Loucy (cell line): ENCODE measurements at regions not wholly inside any gene's neighbourhood (a gene's known extent, or its start where the extent isn't known, plus 50 kb on each side); places are given as distances from the start of the nearest gene placed in this dataset.
"Not testable (repeated sequence)": the region's sequence is repeated elsewhere in the genome, so short reads cannot be mapped to it uniquely, and the experiment has no call there.

ENCODE experiments used
- H2AFZ ChIP-seq: fragments of 200-600 bp; sonication (generic); 2 replicates; pipeline ENCODE4 v1.6.0; 2016; ENCODE audit warnings: antibody characterized with exemption, mild to moderate bottlenecking, low read length, moderate library complexity
- H3F3A ChIP-seq: fragments of 200-600 bp; 2 replicates; pipeline ENCODE4 v1.6.0; 2016; ENCODE audit warnings: antibody characterized with exemption, low read depth, mild to moderate bottlenecking
- H3K27me3 ChIP-seq: fragments of 200-600 bp; sonication (generic); 2 replicates; pipeline ENCODE4 v1.6.1; 2014; ENCODE audit warnings: low read length, mild to moderate bottlenecking; ENCODE audit not compliant: insufficient read depth, poor library complexity, severe bottlenecking
- H3K36me3 ChIP-seq: fragments of 200-600 bp; sonication (generic); 2 replicates; pipeline ENCODE4 v1.6.1; 2016; ENCODE audit warnings: low read length; ENCODE audit not compliant: insufficient read depth
- H3K4me1 ChIP-seq: fragments of 200-600 bp; sonication (generic); 2 replicates; pipeline ENCODE4 v1.5.1; 2014; ENCODE audit warnings: low read length, mild to moderate bottlenecking; ENCODE audit not compliant: insufficient read depth, poor library complexity, severe bottlenecking
- H3K4me2 ChIP-seq: fragments of 200-600 bp; sonication (generic); 2 replicates; pipeline ENCODE4 v1.6.0; 2014; ENCODE audit warnings: antibody characterized with exemption, low read length, low read depth, mild to moderate bottlenecking; ENCODE audit not compliant: poor library complexity, severe bottlenecking
- H3K4me3 ChIP-seq: fragments of 200-600 bp; sonication (generic); 2 replicates; pipeline ENCODE4 v1.5.1; 2014; ENCODE audit warnings: low read length, mild to moderate bottlenecking, mixed read lengths; ENCODE audit not compliant: poor library complexity, severe bottlenecking
- H3K79me2 ChIP-seq: fragments of 200-600 bp; sonication (generic); 2 replicates; pipeline ENCODE4 v1.6.1; 2014; ENCODE audit warnings: low read length; ENCODE audit not compliant: insufficient read depth
- H3K9ac ChIP-seq: fragments of 200-600 bp; sonication (generic); 2 replicates; pipeline ENCODE4 v1.6.0; 2014; ENCODE audit warnings: mild to moderate bottlenecking, low read depth, low read length, moderate library complexity; ENCODE audit not compliant: poor library complexity, severe bottlenecking
- H3K9me2 ChIP-seq: fragments of 200-600 bp; sonication (generic); replicated peaks from 2 replicates; pipeline ENCODE4 v1.6.1; 2016; ENCODE audit warnings: low read depth, low read length, mixed read lengths
- H3K9me3 ChIP-seq: fragments of 200-600 bp; sonication (generic); 2 replicates; pipeline ENCODE4 v1.6.1; 2014; ENCODE audit warnings: mild to moderate bottlenecking, antibody characterized with exemption, low read length, low read depth; ENCODE audit not compliant: insufficient read depth
- H4K20me1 ChIP-seq: fragments of 200-600 bp; sonication (generic); 2 replicates; pipeline ENCODE4 v1.6.0; 2014; ENCODE audit warnings: antibody characterized with exemption, low read length, mild to moderate bottlenecking; ENCODE audit not compliant: insufficient read depth, poor library complexity, severe bottlenecking

DNA sequence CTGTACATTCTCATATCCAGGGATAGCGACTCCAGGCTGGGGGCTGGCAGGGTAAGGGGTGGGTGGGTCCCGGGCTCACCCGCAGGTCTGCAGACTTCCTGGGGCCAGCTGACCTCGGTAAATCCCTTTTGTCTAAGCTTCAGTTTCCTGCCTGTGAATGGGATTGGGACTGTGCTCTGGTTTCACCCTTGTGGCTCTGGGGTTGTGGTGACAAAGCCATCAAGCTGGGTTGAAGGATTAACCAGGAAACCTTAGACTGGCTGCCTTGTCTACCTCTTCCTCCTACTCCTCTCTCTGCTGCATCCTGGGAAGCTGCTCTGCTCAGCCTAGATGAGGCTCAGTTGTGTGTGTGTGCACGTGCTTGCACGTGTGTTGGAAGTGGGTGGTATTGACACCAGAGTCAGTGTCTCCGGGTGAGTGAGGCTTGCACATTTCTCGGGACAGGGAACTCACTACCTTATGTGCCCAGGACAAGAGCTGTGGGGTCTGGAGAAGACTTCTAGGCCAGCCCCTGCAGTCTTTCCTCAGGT is 3078.6 kb downstream of the RPIA start:
- not testable (repeated sequence) for H3K36me3 ChIP-seq

DNA sequence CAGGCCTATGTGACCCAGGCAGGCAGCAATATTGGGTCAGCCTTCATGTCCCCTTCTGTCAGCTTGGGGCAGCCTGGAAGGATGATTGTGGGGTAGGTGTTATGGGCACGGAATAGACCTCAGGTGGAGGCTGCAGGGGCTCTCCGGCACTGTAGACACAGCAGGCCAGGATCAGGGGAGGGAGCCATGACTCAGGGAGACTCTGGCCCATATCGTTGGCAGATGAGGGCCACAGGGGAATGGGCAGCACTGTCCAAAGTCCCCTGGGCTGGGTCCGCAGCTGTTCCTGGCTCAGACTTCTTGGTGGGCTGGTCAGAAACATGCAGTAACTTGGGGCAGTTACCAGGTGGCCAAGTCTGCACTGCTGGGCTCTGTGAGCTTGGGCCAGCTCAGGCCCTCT is 3080.1 kb downstream of the RPIA start:
- not testable (repeated sequence) for H3K79me2 ChIP-seq, H3K4me2 ChIP-seq, H3K9ac ChIP-seq, H2AFZ ChIP-seq, H3K36me3 ChIP-seq, H3K4me3 ChIP-seq, H4K20me1 ChIP-seq, H3K9me2 ChIP-seq, H3K27me3 ChIP-seq, H3F3A ChIP-seq, H3K4me1 ChIP-seq, H3K9me3 ChIP-seq

More for the DNA sequence above, 3078.6 kb downstream of the RPIA start:
- H3K4me1 ChIP-seq, H4K20me1 ChIP-seq, H3K9me3 ChIP-seq, H2AFZ ChIP-seq, H3K79me2 ChIP-seq, H3K9me2 ChIP-seq, H3K4me3 ChIP-seq, H3K4me2 ChIP-seq, H3F3A ChIP-seq, H3K27me3 ChIP-seq, H3K9ac ChIP-seq: not testable (repeated sequence)

DNA sequence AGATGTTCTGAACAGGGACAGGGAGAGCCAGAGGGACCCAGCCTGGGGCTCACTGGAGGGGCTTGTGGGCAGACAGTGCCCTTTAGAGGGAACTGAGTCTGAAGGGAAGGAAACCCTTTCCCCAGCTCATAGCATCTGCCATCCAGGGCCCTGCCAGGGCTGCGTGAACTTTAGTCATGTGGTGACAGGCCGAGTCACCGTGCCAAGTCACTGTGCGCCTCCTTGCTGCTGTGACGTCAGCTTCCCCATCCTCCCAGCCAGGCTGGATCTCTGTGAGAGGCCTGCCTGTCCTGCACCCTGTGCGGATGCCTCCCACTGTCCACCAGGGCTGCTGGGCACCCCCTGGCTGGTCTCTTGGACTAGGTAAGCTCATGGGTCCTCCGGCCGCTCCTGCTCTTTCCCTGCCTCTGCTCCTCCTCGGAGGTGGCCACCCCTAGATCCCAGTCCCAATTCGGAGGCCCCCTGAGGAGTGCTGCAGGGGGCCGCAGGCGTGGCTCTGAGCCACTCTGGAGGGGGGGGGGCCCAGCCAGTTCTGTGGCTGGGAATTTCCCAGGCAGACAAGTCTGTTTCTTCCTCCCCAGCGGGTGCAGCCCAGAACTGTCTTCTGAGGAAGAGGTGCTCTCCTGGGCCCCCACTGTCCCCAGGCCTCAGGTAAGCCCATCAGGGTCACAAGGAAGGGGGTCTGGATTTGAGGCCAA is 3080.9 kb downstream of the RPIA start:
- H3K9ac ChIP-seq, H3K79me2 ChIP-seq, H3K4me2 ChIP-seq, H3K27me3 ChIP-seq, H3F3A ChIP-seq, H3K9me3 ChIP-seq, H3K4me1 ChIP-seq, H2AFZ ChIP-seq, H3K9me2 ChIP-seq, H3K36me3 ChIP-seq, H3K4me3 ChIP-seq, H4K20me1 ChIP-seq: not testable (repeated sequence)

DNA sequence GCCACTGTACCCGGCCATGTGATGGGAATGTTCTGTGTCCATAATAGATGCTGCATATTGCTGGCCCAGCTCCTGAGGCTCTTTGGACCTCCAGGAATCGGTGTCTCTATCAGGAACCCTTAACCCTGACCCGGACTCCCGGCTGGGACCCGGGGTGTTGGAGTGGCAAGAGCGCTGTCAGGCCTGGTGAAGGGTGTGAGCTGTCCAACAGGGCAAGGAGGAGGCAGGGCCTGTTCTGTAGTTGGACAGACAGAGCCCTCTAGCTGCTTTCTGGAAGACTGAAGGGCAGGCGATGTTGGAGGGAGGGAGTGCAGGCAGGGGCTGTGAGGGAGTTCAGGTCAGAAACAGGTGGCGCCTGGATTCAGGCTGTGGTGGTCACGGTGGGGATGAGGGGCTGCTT is 3082.3 kb downstream of the RPIA start:
- H3K9me2 ChIP-seq, H3K9me3 ChIP-seq, H3K27me3 ChIP-seq, H3K4me1 ChIP-seq, H3K79me2 ChIP-seq, H3K4me3 ChIP-seq, H2AFZ ChIP-seq, H3K36me3 ChIP-seq, H3K9ac ChIP-seq, H4K20me1 ChIP-seq, H3K4me2 ChIP-seq, H3F3A ChIP-seq: not testable (repeated sequence)

DNA sequence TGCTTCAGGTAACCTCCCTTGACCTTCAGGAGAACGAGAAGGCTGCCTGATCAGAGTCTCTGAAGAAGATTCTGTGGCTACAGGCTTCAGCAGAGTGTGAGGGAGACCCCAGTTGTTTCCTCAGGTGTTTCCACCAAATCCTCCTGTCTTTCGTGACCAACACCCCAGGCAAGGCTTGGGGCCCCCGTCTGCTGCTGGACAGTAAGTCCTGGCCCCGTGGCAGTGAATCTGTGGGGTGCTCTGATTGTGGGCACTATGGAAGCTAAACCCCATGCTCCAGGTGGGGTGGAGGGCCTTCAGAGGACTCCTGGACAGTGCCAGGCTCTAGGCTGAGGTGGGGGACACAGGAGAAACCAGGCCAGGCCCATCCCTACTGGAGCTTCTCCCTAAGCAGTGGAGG is 3083.7 kb downstream of the RPIA start:
- H2AFZ ChIP-seq, H3F3A ChIP-seq, H3K9me3 ChIP-seq, H3K4me2 ChIP-seq, H3K4me1 ChIP-seq, H3K9me2 ChIP-seq, H3K9ac ChIP-seq, H3K36me3 ChIP-seq, H4K20me1 ChIP-seq, H3K27me3 ChIP-seq, H3K79me2 ChIP-seq, H3K4me3 ChIP-seq: not testable (repeated sequence)

DNA sequence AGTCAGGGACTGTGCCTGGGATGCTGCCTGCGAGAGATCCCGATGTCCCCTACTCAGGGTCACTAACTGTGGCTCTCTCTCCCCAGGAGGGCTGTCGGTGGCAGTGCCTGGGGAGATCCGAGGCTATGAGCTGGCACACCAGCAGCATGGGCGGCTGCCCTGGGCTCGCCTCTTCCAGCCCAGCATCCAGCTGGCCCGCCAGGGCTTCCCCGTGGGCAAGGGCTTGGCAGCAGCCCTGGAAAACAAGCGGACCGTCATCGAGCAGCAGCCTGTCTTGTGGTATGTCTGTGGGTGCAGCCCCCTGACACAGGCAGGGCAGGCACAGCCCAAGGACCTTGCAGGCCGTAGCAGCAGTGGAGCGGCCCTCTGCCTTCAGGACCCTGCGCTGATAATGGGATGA is 3088.9 kb downstream of the RPIA start:
- H2AFZ ChIP-seq, H3F3A ChIP-seq, H3K4me3 ChIP-seq, H3K9ac ChIP-seq, H3K79me2 ChIP-seq, H3K9me2 ChIP-seq, H4K20me1 ChIP-seq, H3K36me3 ChIP-seq, H3K9me3 ChIP-seq, H3K27me3 ChIP-seq, H3K4me1 ChIP-seq, H3K4me2 ChIP-seq: not testable (repeated sequence)

DNA sequence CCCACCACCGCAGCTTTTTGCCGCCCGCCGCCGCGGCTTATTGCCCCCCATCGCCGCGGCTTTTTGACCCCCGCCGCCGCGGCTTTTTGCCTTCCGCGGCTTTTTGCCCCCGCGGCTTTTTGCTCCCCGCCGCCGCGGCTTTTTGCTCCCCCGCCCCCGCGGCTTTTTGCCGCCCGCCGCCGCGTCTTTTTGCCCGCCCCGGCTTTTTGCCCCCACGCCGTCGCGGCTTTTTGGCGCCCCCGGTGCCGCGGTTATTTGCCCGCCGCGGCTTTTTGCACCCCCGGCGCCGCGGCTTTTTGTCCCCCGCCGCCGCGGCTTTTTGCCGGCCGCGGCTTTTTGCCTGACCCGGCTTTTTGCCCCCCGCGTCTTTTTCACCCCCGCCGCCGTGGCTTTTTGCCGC is 3061.8 kb upstream of the TEKT4 start:
- H3K9me3 ChIP-seq, H3K36me3 ChIP-seq, H3K4me1 ChIP-seq, H3K4me2 ChIP-seq, H3F3A ChIP-seq, H3K9me2 ChIP-seq, H3K9ac ChIP-seq, H2AFZ ChIP-seq, H3K27me3 ChIP-seq, H4K20me1 ChIP-seq, H3K79me2 ChIP-seq, H3K4me3 ChIP-seq: not testable (repeated sequence)
